Glutamatergic neuron (in vitro differentiated cells): ENCODE measurements at regions not wholly inside any gene's neighbourhood (a gene's known extent, or its start where the extent isn't known, plus 50 kb on each side); places are given as distances from the start of the nearest gene placed in this dataset.
A peak's percentile ranks its signal among the peaks of the same experiment; 100 is the strongest.

ENCODE experiments used
- DNase-seq: peaks from one replicate; pipeline ENCODE4 v3.0.0; 2022
- H3K27ac Mint-ChIP-seq: one replicate; pipeline ENCODE4 v1.8.0; 2020; ENCODE audit warnings: mild to moderate bottlenecking, mixed read lengths, inconsistent platforms; ENCODE audit not compliant: unreplicated experiment
- H3K27me3 Mint-ChIP-seq: one replicate; pipeline ENCODE4 v1.8.0; 2020; ENCODE audit warnings: mild to moderate bottlenecking, moderate library complexity, mixed read lengths, inconsistent platforms; ENCODE audit not compliant: unreplicated experiment
- H3K36me3 Mint-ChIP-seq: one replicate; pipeline ENCODE4 v1.8.0; 2020; ENCODE audit warnings: mild to moderate bottlenecking, mixed read lengths, inconsistent platforms; ENCODE audit not compliant: unreplicated experiment
- H3K4me1 Mint-ChIP-seq: one replicate; pipeline ENCODE4 v1.8.0; 2020; ENCODE audit warnings: mild to moderate bottlenecking, low read depth, mixed read lengths, inconsistent platforms; ENCODE audit not compliant: unreplicated experiment
- H3K4me3 Mint-ChIP-seq: one replicate; pipeline ENCODE4 v1.8.0; 2020; ENCODE audit warnings: mild to moderate bottlenecking, mixed read lengths, inconsistent platforms; ENCODE audit not compliant: unreplicated experiment
- H3K9me3 Mint-ChIP-seq: one replicate; pipeline ENCODE4 v1.8.0; 2020; ENCODE audit warnings: mild to moderate bottlenecking, moderate library complexity, mixed read lengths, inconsistent platforms; ENCODE audit not compliant: unreplicated experiment
- CTCF ChIP-seq: fragments of 200-600 bp; sonication (generic); IDR thresholded peaks from one replicate; pipeline ENCODE4 v1.5.0; 2021; ENCODE audit not compliant: partially characterized antibody, unreplicated experiment

- no peak overlapping the region for H3K27ac Mint-ChIP-seq
- H3K27me3 Mint-ChIP-seq, result peaks cover 8% of the 10 kb centered on the region
- no peak for DNase-seq
- H3K4me1 Mint-ChIP-seq, result peaks cover 1% of the 10 kb centered on the region
- H3K36me3 Mint-ChIP-seq, result peaks cover 6% of the 10 kb centered on the region
- TF ChIP-seq CTCF, result no peak
- peaks cover 9% of the 10 kb centered on the region for H3K9me3 Mint-ChIP-seq
- no peak overlapping the region for H3K4me3 Mint-ChIP-seq
Measured at GRCh38 chr11:70731271-70732022, 333.1 kb downstream of the CTTN start.

- Mint-ChIP-seq H3K9me3 (peaks cover 9% of the 10 kb centered on the region), H3K27ac (no peak overlapping the region), H3K36me3 (no peaks in the 10 kb centered on the region), H3K4me3 (no peak overlapping the region), H3K27me3 (peaks cover 5% of the 10 kb centered on the region), H3K4me1 (peaks cover 1% of the 10 kb centered on the region)
- DNase-seq, result no peak
- TF ChIP-seq CTCF, result no peak
Measured at GRCh38 chr11:70732023-70732880, 333.9 kb downstream of the CTTN start.

GRCh38 chr11:70732881-70733196 lies 334.5 kb downstream of the CTTN start:
- Mint-ChIP-seq H3K36me3 (no peaks in the 10 kb centered on the region), H3K27ac (no peak overlapping the region), H3K4me1 (peaks cover 1% of the 10 kb centered on the region), H3K9me3 (peaks cover 9% of the 10 kb centered on the region), H3K27me3 (peaks cover 5% of the 10 kb centered on the region), H3K4me3 (no peak overlapping the region)
- no peak for DNase-seq
- TF ChIP-seq CTCF, result no peak

GRCh38 chr11:70733327-70734325 lies 335.3 kb downstream of the CTTN start:
- DNase-seq, result peak; percentile 11
- Mint-ChIP-seq H3K27ac (no peak overlapping the region), H3K4me3 (no peak overlapping the region), H3K36me3 (no peaks in the 10 kb centered on the region), H3K4me1 (no peaks in the 10 kb centered on the region), H3K27me3 (peaks cover 5% of the 10 kb centered on the region), H3K9me3 (peaks cover 9% of the 10 kb centered on the region)
- no peak for TF ChIP-seq CTCF
